NT2/D1 (cell line): ENCODE measurements at regions not wholly inside any gene's neighbourhood (a gene's known extent, or its start where the extent isn't known, plus 50 kb on each side); places are given as distances from the start of the nearest gene placed in this dataset.

ENCODE experiments used
- SUZ12 ChIP-seq: IDR thresholded peaks from 2 replicates; pipeline ENCODE4 v1.6.1; 2011; ENCODE audit not compliant: insufficient read length, insufficient read depth; ENCODE audit errors: extremely low read depth
- YY1 ChIP-seq: IDR thresholded peaks from 2 replicates; pipeline ENCODE4 v1.6.1; 2011; ENCODE audit not compliant: insufficient read length, insufficient read depth
- ZNF274 ChIP-seq: IDR thresholded peaks from 2 replicates; pipeline ENCODE4 v1.6.1; 2011; ENCODE audit warnings: mild to moderate bottlenecking, low read depth, low read length

DNA sequence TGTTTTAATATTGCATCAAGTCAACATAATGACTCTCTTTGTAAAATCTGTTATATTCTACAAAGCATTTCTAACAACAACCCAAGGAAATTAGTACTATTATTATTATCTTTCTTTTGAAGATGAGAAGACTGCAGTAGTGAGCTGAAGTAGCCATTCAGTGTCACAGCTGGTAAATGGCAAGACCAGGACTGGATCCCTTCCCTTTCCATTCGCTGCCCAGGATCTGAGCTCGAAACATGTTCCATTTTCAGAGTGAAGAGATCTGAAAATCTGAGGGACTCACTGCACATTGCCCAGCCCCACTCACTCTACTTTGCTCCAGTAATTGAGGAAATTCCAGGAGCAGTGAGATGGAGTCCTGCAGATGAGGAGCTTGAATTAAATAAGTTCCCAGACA is 240.0 kb upstream of the BLID start:
- TF ChIP-seq YY1: no peak
- TF ChIP-seq ZNF274: no peak
- no peak for TF ChIP-seq SUZ12
